ENCODE measurements at regions not wholly inside any gene's neighbourhood (a gene's known extent, or its start where the extent isn't known, plus 50 kb on each side); places are given as distances from the start of the nearest gene placed in this dataset.

DNA sequence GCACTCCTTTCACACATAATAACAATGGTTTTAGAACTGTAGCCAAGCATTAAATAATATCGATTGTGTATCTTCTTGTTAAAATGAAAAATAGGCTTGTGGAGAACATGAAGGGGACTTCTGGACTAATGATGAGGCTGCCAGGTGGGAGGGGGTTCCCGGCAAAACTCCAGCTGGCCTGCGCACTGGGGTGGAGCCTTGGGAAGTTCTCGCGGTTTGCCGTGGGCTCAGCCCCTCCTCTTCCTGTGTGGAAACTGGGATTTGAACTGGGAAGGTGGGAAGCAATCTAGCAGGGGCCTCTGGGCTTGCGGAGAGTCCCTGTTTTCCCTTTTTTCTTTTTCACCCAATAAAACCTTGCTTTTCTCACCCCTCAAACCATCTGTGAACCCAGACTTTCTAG lies 113.7 kb upstream of the SLITRK1 start:
- TF ChIP-seq, protein P1, sequence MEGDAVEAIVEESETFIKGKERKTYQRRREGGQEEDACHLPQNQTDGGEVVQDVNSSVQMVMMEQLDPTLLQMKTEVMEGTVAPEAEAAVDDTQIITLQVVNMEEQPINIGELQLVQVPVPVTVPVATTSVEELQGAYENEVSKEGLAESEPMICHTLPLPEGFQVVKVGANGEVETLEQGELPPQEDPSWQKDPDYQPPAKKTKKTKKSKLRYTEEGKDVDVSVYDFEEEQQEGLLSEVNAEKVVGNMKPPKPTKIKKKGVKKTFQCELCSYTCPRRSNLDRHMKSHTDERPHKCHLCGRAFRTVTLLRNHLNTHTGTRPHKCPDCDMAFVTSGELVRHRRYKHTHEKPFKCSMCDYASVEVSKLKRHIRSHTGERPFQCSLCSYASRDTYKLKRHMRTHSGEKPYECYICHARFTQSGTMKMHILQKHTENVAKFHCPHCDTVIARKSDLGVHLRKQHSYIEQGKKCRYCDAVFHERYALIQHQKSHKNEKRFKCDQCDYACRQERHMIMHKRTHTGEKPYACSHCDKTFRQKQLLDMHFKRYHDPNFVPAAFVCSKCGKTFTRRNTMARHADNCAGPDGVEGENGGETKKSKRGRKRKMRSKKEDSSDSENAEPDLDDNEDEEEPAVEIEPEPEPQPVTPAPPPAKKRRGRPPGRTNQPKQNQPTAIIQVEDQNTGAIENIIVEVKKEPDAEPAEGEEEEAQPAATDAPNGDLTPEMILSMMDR (IDR thresholded peaks at IDR 0.05; ENCODE audit: low read depth, low read length): no peak
- no peak for TF ChIP-seq EZH2phosphoT487 (IDR thresholded peaks at IDR 0.05; ENCODE audit: low read depth)
